NOMO-1 treated with dmso at 0.1 percent for 144 hours (cell line): ENCODE measurements at regions not wholly inside any gene's neighbourhood (a gene's known extent, or its start where the extent isn't known, plus 50 kb on each side); places are given as distances from the start of the nearest gene placed in this dataset.

Source experiments
- DNase-seq: peaks from one replicate; lab custom pipeline; 2025; ENCODE audit not compliant: unreplicated experiment; lab: John Stamatoyannopoulos, UW

GRCh38 chr2:134070281-134070741 is 183.6 kb upstream of the MGAT5 start:
- no peak for DNase-seq

- no peak for DNase-seq
These were observed 181.5 kb upstream of the MGAT5 start for GRCh38 chr2:134072341-134072740.

DNA sequence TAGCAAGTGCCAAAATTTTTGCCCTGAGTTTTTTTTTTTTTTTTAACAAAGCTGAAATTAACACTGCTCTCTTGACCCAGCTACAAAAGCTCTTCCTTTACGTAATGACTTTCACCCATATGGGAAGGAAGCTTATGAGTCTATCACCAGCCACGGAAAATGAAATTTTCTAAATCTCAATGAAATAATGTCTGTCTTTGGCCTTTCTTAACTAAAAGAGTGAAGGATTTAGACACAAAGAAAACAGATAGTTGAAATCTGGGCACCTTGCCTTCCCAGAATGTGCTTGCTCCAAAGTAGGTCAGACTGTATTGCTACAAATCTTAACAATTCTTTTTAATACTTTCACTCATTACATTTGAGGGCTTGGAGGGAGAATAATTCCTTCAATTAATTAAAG is 180.8 kb upstream of the MGAT5 start:
- DNase-seq, result no peak

- no peak for DNase-seq
These were observed 179.3 kb upstream of the MGAT5 start for GRCh38 chr2:134074619-134075018.

GRCh38 chr2:134075204-134075603 is 178.7 kb upstream of the MGAT5 start:
- DNase-seq, result no peak

DNA sequence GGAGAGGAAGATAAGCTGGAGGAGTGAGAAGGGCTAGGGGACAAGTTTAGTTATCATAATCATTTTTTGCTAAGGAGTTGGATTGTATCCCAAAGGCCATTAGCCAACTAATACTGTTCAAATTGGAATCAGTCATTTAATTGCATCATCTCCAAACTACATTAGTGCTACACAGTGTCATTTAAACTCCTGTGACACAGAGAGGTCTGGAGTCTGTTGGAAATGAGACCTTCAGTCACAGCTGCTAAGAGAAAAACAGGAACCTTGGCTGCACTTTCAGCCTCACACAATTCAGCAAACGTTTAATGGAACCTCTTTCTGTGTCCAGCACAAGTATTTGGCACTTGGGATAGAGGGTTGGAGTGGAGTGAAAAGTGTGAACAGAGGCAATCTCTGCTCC is 175.5 kb upstream of the MGAT5 start:
- DNase-seq, result no peak

- DNase-seq, result no peak
These were observed 174.5 kb upstream of the MGAT5 start for GRCh38 chr2:134079373-134079772.

- DNase-seq, result no peak
These were observed 173.3 kb upstream of the MGAT5 start for GRCh38 chr2:134080386-134081089.

DNA sequence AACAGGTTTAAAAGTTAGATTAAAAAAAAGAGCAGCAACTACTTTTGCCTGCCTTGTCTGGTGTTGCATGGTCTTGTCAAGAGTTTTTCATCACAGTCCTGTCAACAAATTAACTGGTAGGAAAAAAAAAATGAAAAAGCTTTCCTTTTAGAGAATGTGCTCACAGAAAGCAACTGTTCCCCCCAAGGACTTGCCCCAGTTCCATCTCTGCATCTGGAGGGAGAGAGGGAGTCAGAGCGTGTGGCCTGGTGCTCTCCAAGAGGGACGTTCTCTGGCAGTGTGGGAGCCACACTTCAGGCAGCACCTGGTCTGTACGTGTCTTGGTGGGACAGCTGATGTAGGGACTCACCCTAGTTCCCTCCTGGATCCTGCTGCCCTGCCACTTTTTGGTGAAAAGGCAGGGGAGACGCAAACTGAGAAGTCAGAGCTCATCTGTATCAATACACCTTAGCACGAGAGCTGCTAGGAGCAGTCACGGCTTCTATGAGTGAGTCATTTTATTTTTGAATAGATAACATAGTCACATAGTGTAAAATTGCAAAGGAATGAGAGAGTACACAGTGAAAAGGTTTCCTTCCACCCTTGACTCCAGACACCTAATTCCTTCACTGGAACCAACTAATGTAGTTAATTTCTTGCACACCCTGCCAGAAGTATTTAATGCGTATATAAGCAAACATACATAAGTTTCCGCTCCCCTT is 172.5 kb upstream of the MGAT5 start:
- DNase-seq, result no peak

DNA sequence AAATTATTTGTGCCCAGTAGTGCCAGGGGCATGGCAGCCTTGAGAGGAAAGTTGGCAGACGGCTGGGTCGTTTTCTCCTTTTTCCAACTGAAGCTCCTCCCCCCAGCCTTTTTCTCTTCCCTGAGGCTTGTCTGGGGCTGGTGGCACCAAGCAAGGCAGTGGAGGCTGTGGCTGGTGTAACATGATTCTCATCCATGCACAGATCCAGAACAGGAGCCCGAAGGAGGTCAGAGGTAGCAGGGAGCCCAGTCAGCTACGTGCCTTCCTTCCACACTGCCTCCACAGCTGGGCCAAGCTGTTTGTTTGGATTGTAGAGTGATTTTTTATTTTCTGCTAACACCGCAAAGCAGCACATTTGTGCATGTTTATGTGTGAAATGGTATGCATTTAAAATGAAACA is 170.3 kb upstream of the MGAT5 start:
- no peak for DNase-seq

DNA sequence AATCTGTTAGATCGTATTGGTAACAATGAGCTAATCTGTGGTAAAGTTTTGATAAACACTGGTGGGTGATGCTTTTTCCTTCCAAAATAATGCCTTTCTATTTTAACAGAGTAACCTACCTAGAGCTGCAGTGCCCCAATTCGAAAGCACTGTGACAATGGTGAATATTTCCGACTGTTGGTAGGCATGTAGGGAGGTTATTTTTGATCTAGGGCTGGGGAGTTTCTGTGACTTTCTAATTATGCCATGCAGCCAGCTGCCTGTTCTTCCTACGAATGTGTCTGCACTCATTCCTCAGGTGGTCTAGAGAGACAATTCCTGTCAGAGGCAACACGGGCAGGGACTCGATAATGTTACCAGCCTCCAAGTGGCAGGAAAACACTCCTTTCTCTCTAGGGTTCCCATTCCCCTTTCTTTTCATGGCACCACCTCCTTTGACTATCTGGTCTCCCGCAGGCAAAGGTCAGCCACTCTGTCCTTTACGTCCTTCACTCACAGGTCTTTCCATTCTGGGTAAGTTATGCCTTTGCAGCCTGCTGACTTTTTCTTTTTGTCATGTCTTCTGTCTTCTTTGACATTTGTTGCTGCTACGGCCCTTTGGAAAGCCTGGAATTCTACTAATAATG is 167.2 kb upstream of the MGAT5 start:
- DNase-seq, result no peak

DNA sequence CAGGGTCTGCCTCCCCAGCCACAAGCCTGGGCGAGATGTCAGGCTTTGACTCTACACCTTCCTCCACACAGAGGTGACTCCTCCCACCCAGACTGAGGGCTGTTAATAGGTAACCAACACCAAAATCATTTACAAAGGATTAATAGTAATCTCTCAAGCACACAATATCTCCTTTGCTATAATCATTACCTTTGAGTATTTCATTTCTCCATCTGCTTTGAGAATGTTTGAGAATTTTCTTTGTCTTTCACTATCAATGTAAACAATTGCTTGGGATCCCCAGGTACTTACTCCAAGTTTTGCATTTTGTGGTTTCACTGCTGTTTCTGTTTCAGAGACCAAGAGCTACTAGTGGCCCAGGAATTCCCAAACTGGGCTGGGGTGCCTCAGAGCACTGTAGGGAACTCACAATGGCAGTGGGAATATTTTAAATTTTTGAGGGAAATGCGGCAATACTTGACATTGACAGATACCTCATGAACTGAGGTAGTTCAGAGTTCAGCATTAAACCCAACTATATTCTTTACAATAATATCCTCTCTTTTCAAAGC is 166.4 kb upstream of the MGAT5 start:
- no peak for DNase-seq

DNA sequence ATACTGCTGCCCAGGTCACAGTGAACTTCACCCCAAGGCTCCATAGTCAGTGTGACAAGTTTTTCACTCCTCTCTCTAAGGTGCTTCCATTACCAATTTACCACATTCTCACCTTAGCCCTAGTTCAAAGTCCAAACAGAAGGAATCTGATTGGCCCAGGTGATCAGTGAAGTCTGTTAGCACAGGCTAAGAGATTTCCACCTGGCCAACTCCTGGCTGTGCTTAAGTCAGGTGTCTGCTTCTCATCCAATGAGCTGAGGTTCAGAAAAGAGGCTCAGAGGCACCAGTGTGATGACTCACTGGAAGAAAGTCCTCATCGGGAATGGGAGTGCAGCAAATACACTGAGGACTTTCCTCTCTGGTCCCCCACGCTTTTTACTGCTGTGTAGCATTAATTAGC is 164.4 kb upstream of the MGAT5 start:
- no peak for DNase-seq

DNA sequence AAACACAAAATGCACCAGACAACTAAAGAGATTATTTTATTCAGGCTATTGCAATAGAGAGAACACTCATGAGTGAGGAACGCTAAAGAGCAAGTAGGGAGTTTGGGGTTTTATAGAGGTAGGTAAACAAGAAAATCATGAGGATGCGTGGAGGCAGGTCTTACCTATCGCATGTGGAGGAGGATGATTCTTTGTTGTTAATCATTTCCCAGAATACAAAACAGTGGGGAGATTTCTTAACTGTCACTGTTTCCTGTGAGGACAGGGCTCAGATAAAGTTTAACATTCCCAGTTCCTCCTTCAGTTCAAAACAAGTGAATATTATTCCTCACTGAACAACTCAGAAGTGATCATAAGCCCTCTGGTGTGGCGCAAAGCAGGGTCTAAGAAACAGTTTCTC is 156.1 kb upstream of the MGAT5 start:
- no peak for DNase-seq

- DNase-seq, result no peak
These were observed 155.6 kb upstream of the MGAT5 start for GRCh38 chr2:134098321-134098720.

DNA sequence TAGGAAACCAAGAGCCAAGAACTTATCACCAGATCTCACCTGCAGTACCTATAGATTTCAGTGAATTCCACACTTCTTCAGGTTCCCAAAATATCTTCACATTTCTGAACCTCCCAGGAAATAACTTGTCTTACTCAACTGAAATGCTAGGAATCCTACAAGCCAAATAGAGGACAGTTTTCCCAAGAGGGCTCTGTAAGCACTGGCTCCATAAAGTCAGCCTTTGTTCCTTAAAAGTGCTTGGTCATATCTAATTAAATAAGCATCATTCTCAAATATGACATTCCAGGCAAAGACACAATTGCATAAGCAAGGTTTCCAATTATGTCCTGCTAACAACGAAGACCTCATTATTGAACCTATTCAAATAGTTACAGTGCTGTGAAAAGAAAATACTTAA is 154.6 kb upstream of the MGAT5 start:
- DNase-seq, result no peak

GRCh38 chr2:134103196-134103595 is 150.7 kb upstream of the MGAT5 start:
- no peak for DNase-seq

- no peak for DNase-seq
These were observed 149.1 kb upstream of the MGAT5 start for GRCh38 chr2:134104754-134105153.

GRCh38 chr2:134107402-134107801 is 146.5 kb upstream of the MGAT5 start:
- DNase-seq, result no peak

GRCh38 chr2:134108113-134108512 is 145.8 kb upstream of the MGAT5 start:
- peak; percentile 29 for DNase-seq

DNA sequence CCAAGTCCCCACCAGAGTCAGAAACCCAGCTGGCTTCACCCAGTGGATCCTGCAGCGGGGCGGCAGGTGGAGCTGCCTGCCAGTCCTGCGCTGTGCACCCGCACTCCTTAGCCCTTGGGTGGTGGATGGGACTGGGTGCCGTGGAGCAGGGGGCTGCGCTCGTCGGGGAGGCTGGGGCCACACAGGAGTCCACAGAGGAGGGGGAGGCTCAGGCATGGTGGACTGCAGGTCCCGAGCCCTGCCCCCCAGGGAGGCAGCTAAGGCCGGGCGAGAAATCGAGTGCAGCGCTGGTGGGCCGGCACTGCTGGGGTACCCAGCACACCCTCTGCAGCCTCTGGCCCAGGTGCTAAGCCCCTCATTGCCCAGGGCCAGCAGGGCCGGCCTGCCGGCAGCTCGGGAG is 144.6 kb upstream of the MGAT5 start:
- DNase-seq, result no peak

- DNase-seq, result no peak
These were observed 144.1 kb upstream of the MGAT5 start for GRCh38 chr2:134109725-134110124.
